CD4-positive, alpha-beta T cell treated with Interferon alpha-2 for 1 hour (primary cell): ENCODE measurements at regions not wholly inside any gene's neighbourhood (a gene's known extent, or its start where the extent isn't known, plus 50 kb on each side); places are given as distances from the start of the nearest gene placed in this dataset.

Source experiments
- DNase-seq, 2 donors: peaks; one replicate each; pipeline ENCODE4 v3.0.0-alpha.2; 2020 to 2022

GRCh38 chr13:109509154-109509900, 277.1 kb downstream of the IRS2 start:
- DNase-seq, result no peak

- DNase-seq, result no peak
Observed at GRCh38 chr13:109500146-109500773, 286.1 kb downstream of the IRS2 start.

- no peak for DNase-seq
Observed at GRCh38 chr13:109497917-109498316, 288.5 kb downstream of the IRS2 start.

GRCh38 chr13:109496216-109496615, 290.2 kb downstream of the IRS2 start:
- DNase-seq, result no peak

GRCh38 chr13:109494925-109495369, 291.4 kb downstream of the IRS2 start:
- DNase-seq, result no peak

- no peak for DNase-seq
Observed at GRCh38 chr13:109485136-109485794, 301.1 kb downstream of the IRS2 start.

- DNase-seq, result no peak
Observed at GRCh38 chr13:109483284-109483683, 303.1 kb downstream of the IRS2 start.

- DNase-seq, result no peak
Observed at GRCh38 chr13:109481040-109481439, 305.3 kb downstream of the IRS2 start.

- DNase-seq, result no peak
Observed at GRCh38 chr13:109480011-109480955, 306.1 kb downstream of the IRS2 start.

GRCh38 chr13:109479534-109479933, 306.8 kb downstream of the IRS2 start:
- no peak for DNase-seq

GRCh38 chr13:109476001-109476400, 310.4 kb downstream of the IRS2 start:
- no peak for DNase-seq

- no peak for DNase-seq
Observed at GRCh38 chr13:109468123-109468522, 318.3 kb downstream of the IRS2 start.

GRCh38 chr13:109465148-109465547, 321.2 kb downstream of the IRS2 start:
- no peak for DNase-seq

GRCh38 chr13:109454167-109454917, 332.0 kb downstream of the IRS2 start:
- no peak for DNase-seq

GRCh38 chr13:109451726-109452125, 334.7 kb downstream of the IRS2 start:
- no peak for DNase-seq

GRCh38 chr13:109448629-109449028, 337.8 kb downstream of the IRS2 start:
- no peak for DNase-seq

- no peak for DNase-seq
Observed at GRCh38 chr13:109447667-109448066, 338.7 kb downstream of the IRS2 start.

- DNase-seq, result no peak
Observed at GRCh38 chr13:109440320-109440719, 346.1 kb downstream of the IRS2 start.

GRCh38 chr13:109439813-109440212, 346.6 kb downstream of the IRS2 start:
- DNase-seq, result no peak

- DNase-seq, result no peak
Observed at GRCh38 chr13:109436841-109437240, 349.5 kb downstream of the IRS2 start.

GRCh38 chr13:109436055-109436622, 350.2 kb downstream of the IRS2 start:
- no peak for DNase-seq

GRCh38 chr13:109431217-109431616, 355.2 kb downstream of the IRS2 start:
- no peak for DNase-seq
